ENCODE measurements at regions not wholly inside any gene's neighbourhood (a gene's known extent, or its start where the extent isn't known, plus 50 kb on each side); places are given as distances from the start of the nearest gene placed in this dataset.

DNA sequence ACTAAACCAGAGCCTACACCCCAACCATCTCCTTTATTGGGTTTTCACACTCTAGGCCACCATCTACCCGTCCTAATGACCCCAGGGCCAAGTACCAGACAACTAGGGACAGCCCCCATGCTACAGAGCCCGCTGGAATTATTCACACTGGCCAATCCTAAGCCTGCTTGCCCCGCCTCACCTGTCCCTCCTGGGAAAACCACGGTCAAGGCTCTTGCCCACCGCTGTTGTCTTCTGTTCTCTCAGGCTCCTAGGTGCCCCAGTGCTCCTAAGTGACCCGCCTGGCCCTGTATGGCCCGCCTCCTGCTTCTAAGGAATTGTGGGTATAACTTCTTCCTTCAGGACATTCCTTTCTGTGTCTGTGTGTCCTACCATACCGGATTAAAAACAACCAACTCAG lies 453.4 kb downstream of the CD83 start:
- H3K4me3 ChIP-seq (ENCODE audit: low read depth, low read length): no peak overlapping the region
- no peak for TF ChIP-seq CTCF (IDR thresholded peaks at IDR 0.05; ENCODE audit: low read depth, low read length, missing control alignments)
- no peak for DNase-seq (ENCODE audit: low read depth)
- in situ Hi-C loops (cut with HindIII; ENCODE audit: low sequenced_read_pairs): no loop called here

DNA sequence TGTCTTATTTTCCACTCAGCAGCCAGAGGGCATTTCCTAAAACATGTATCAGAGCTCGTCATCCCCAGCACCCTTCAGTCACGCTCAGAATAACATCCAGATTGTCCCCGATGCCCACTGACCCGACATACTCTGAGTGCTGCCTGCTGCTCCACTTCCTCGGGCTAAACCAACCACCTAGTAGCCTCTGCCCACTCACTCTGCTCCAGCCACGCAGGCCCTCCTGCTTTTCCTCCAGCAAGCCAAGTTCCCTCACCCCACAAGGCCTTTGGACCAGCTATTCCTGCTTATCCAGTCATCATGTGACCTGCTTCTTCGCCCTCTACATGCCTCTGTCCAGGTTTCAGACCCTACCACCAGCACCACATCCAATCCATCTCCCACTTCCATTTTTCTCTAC lies 454.2 kb downstream of the CD83 start:
- in situ Hi-C loops (cut with HindIII; ENCODE audit: low sequenced_read_pairs): no loop called here
- no peak for TF ChIP-seq CTCF (IDR thresholded peaks at IDR 0.05; ENCODE audit: low read depth, low read length, missing control alignments)

GRCh38 chr6:14573267-14573666 lies 455.7 kb downstream of the CD83 start:
- TF ChIP-seq CTCF (IDR thresholded peaks at IDR 0.05; ENCODE audit: low read depth, low read length, missing control alignments): no peak
- in situ Hi-C loops (cut with HindIII; ENCODE audit: low sequenced_read_pairs): no loop called here
- no peak for DNase-seq (ENCODE audit: low read depth)
- H3K4me3 ChIP-seq (ENCODE audit: low read depth, low read length): no peak overlapping the region

More for the DNA sequence above, 454.2 kb downstream of the CD83 start:
- no peak for DNase-seq (ENCODE audit: low read depth)
- no peak overlapping the region for H3K4me3 ChIP-seq (ENCODE audit: low read depth, low read length)

- no peak for TF ChIP-seq CTCF (IDR thresholded peaks at IDR 0.05; ENCODE audit: low read depth, low read length, missing control alignments)
- in situ Hi-C loops (cut with HindIII; ENCODE audit: low sequenced_read_pairs): no loop called here
- no peak overlapping the region for H3K4me3 ChIP-seq (ENCODE audit: low read depth, low read length)
- DNase-seq (ENCODE audit: low read depth): no peak
Measured at GRCh38 chr6:14573703-14574290, 456.2 kb downstream of the CD83 start.

- H3K4me3 ChIP-seq (ENCODE audit: low read depth, low read length): no peak overlapping the region
- TF ChIP-seq CTCF (IDR thresholded peaks at IDR 0.05; ENCODE audit: low read depth, low read length, missing control alignments): no peak
- DNase-seq (ENCODE audit: low read depth): no peak
- in situ Hi-C loops (cut with HindIII; ENCODE audit: low sequenced_read_pairs): no loop called here
Measured at GRCh38 chr6:14575961-14576360, 458.4 kb downstream of the CD83 start.

DNA sequence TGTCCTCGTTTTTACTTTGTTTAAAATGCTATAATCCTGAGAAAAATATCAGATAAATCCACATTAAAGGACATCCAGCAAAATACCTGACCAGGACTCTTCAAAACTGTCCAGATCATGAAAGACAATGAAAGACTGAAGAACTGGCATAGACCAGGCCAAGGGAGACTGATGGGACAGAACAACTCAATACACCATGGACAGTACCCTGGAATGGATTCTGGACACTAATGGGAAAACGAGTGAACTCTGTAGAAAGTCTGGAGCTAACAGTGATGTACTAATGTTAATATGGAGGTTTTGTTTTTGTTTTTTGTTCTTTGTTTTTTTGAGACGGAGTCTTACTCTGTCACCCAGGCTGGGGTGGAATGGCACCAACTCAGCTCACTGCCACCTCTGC lies 461.4 kb downstream of the CD83 start:
- in situ Hi-C loops (cut with HindIII; ENCODE audit: low sequenced_read_pairs): no loop called here
- no peak for TF ChIP-seq CTCF (IDR thresholded peaks at IDR 0.05; ENCODE audit: low read depth, low read length, missing control alignments)

More for the DNA sequence above, 461.4 kb downstream of the CD83 start:
- H3K4me3 ChIP-seq (ENCODE audit: low read depth, low read length): no peak overlapping the region
- no peak for DNase-seq (ENCODE audit: low read depth)

All from astrocyte of the cerebellum (primary cell).